ENCODE measurements at regions not wholly inside any gene's neighbourhood (a gene's known extent, or its start where the extent isn't known, plus 50 kb on each side); places are given as distances from the start of the nearest gene placed in this dataset.

DNA sequence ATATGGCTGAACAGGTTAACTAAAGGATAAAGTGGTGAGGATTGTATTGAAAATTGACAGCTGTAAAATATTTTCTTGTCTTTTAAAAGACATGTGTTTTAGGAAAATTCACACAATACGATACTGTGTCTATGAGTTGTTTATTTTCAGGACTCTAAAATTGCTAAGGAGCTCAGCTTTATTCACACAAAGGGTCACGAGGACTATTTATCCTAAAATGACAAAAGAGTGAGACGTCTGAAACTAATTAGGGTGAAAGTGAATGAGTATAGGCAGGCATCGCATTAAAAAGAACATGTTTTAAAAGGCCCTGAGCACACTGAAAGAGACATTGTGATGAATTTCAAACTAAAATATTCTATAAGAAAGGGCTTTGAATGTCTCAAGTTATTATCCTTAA, 304.7 kb downstream of the SH2D1A start:
- H3K27ac ChIP-seq (ENCODE audit: low read depth in 1 of 2, low read length in 2 of 2) = no peak overlapping the region
- H3K4me1 ChIP-seq (ENCODE audit: control insufficient read depth in 4 of 4, insufficient read depth in 4 of 4, low read length in 3 of 4) = no peaks in the 10 kb centered on the region
- whole genome bisulfite sequencing = 82% methylated on average over 4 of the region's 4 CpGs
- no peak for TF ChIP-seq HNF4A (conservative IDR thresholded peaks at IDR 0.05)
- H3K27me3 ChIP-seq (ENCODE audit: control insufficient read depth in 4 of 4, insufficient read depth in 4 of 4, low read length in 3 of 4) = no peaks in the 10 kb centered on the region
- DNase-seq (ENCODE audit: low spot score) = no peak
- no peak overlapping the region for H3K4me3 ChIP-seq (ENCODE audit: low read depth in 1 of 3, low read length in 3 of 3)
- peaks cover 0 to 2% (median 0%) of the 10 kb centered on the region in 4 donors for H3K36me3 ChIP-seq (ENCODE audit: control insufficient read depth in 4 of 4, insufficient read depth in 3 of 4, low read depth in 1 of 4, low read length in 3 of 4)
- no peaks in the 10 kb centered on the region for H3K9me3 ChIP-seq (ENCODE audit: control insufficient read depth in 4 of 4, low read length in 3 of 4)
- H3K9ac ChIP-seq (ENCODE audit: low read depth in 1 of 2, low read length in 2 of 2) = no peak overlapping the region

- no peak overlapping the region for H3K9ac ChIP-seq (ENCODE audit: low read depth in 1 of 2, low read length in 2 of 2)
- 61% methylated on average over 7 of the region's 7 CpGs for WGBS
- H3K27ac ChIP-seq (ENCODE audit: low read depth in 1 of 2, low read length in 2 of 2) = no peak overlapping the region
- no peak for DNase-seq (ENCODE audit: low spot score)
- TF ChIP-seq, protein P1, sequence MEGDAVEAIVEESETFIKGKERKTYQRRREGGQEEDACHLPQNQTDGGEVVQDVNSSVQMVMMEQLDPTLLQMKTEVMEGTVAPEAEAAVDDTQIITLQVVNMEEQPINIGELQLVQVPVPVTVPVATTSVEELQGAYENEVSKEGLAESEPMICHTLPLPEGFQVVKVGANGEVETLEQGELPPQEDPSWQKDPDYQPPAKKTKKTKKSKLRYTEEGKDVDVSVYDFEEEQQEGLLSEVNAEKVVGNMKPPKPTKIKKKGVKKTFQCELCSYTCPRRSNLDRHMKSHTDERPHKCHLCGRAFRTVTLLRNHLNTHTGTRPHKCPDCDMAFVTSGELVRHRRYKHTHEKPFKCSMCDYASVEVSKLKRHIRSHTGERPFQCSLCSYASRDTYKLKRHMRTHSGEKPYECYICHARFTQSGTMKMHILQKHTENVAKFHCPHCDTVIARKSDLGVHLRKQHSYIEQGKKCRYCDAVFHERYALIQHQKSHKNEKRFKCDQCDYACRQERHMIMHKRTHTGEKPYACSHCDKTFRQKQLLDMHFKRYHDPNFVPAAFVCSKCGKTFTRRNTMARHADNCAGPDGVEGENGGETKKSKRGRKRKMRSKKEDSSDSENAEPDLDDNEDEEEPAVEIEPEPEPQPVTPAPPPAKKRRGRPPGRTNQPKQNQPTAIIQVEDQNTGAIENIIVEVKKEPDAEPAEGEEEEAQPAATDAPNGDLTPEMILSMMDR (IDR thresholded peaks at IDR 0.05; ENCODE audit: low read depth, low read length, missing input control) = no peak
- TF ChIP-seq, protein P2, sequence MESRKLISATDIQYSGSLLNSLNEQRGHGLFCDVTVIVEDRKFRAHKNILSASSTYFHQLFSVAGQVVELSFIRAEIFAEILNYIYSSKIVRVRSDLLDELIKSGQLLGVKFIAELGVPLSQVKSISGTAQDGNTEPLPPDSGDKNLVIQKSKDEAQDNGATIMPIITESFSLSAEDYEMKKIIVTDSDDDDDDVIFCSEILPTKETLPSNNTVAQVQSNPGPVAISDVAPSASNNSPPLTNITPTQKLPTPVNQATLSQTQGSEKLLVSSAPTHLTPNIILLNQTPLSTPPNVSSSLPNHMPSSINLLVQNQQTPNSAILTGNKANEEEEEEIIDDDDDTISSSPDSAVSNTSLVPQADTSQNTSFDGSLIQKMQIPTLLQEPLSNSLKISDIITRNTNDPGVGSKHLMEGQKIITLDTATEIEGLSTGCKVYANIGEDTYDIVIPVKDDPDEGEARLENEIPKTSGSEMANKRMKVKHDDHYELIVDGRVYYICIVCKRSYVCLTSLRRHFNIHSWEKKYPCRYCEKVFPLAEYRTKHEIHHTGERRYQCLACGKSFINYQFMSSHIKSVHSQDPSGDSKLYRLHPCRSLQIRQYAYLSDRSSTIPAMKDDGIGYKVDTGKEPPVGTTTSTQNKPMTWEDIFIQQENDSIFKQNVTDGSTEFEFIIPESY (IDR thresholded peaks at IDR 0.05) = no peak
- TF ChIP-seq NR2F2 (IDR thresholded peaks at IDR 0.05) = no peak
- no peak for TF ChIP-seq SP1 (IDR thresholded peaks at IDR 0.05)
- H3K36me3 ChIP-seq (ENCODE audit: control insufficient read depth in 4 of 4, insufficient read depth in 3 of 4, low read depth in 1 of 4, low read length in 3 of 4) = no peaks in the 10 kb centered on the region
- H3K4me1 ChIP-seq (ENCODE audit: control insufficient read depth in 4 of 4, insufficient read depth in 4 of 4, low read length in 3 of 4) = no peaks in the 10 kb centered on the region
- no peaks in the 10 kb centered on the region for H3K9me3 ChIP-seq (ENCODE audit: control insufficient read depth in 4 of 4, low read length in 3 of 4)
- H3K4me3 ChIP-seq (ENCODE audit: low read depth in 1 of 3, low read length in 3 of 3) = no peak overlapping the region
- no peaks in the 10 kb centered on the region for H3K27me3 ChIP-seq (ENCODE audit: control insufficient read depth in 4 of 4, insufficient read depth in 4 of 4, low read length in 3 of 4)
Observed at GRCh38 chrX:124665621-124666400, 319.4 kb downstream of the SH2D1A start.

- no peak for TF ChIP-seq HNF4G (IDR thresholded peaks at IDR 0.05)
- Histone ChIP-seq H3K9me3 (ENCODE audit: control insufficient read depth in 4 of 4, low read length in 3 of 4) (no peaks in the 10 kb centered on the region), H3K9ac (ENCODE audit: low read depth in 1 of 2, low read length in 2 of 2) (no peak overlapping the region), H3K4me3 (ENCODE audit: low read depth in 1 of 3, low read length in 3 of 3) (no peak overlapping the region), H3K36me3 (ENCODE audit: control insufficient read depth in 4 of 4, insufficient read depth in 3 of 4, low read depth in 1 of 4, low read length in 3 of 4) (no peaks in the 10 kb centered on the region), H3K27me3 (ENCODE audit: control insufficient read depth in 4 of 4, insufficient read depth in 4 of 4, low read length in 3 of 4) (no peaks in the 10 kb centered on the region), H3K4me1 (ENCODE audit: control insufficient read depth in 4 of 4, insufficient read depth in 4 of 4, low read length in 3 of 4) (no peaks in the 10 kb centered on the region), H3K27ac (ENCODE audit: low read depth in 1 of 2, low read length in 2 of 2) (no peak overlapping the region)
- WGBS = 82% methylated on average over 3 of the region's 3 CpGs
- DNase-seq (ENCODE audit: low spot score) = no peak
Observed at GRCh38 chrX:124679199-124679598, 332.8 kb downstream of the SH2D1A start.

DNA sequence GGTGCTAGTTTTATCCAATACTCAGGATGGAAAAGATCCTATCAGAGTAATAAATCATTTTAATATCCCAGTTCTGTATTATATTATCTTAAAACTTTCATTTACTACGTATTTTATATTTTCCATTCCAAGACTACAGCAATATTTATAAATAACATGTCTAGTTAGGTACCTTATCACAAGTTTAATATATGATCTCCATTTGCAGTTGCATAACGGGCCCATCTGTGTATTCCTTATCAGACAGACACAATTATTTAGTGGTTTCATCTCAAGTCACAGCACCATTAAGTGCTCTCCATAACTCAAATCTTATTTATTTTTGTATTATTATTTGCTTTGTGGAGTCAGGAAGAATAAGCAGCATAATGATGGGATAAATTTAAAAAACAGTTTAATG, 333.9 kb downstream of the SH2D1A start:
- H3K4me3 ChIP-seq (ENCODE audit: low read depth in 1 of 3, low read length in 3 of 3) = no peak overlapping the region
- TF ChIP-seq FOXA1 (IDR thresholded peaks at IDR 0.05) (no peak), RAD21 (IDR thresholded peaks at IDR 0.05) (no peak), RXRA (IDR thresholded peaks at IDR 0.05) (no peak), FOXA2 (IDR thresholded peaks at IDR 0.05) (no peak), YY1 (IDR thresholded peaks at IDR 0.05) (no peak), HNF4G (IDR thresholded peaks at IDR 0.05) (no peak), ATF3 (IDR thresholded peaks at IDR 0.05) (no peak), EGR1 (IDR thresholded peaks at IDR 0.05; ENCODE audit: low read depth in 2 of 2) (no peak), SP1 (IDR thresholded peaks at IDR 0.05) (no peak), HNF4A (conservative IDR thresholded peaks at IDR 0.05) (no peak)
- TF ChIP-seq, protein P3, sequence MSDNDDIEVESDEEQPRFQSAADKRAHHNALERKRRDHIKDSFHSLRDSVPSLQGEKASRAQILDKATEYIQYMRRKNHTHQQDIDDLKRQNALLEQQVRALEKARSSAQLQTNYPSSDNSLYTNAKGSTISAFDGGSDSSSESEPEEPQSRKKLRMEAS (IDR thresholded peaks at IDR 0.05) = no peak
- WGBS = 81% methylated on average over 2 of the region's 2 CpGs
- H3K27ac ChIP-seq (ENCODE audit: low read depth in 1 of 2, low read length in 2 of 2) = no peak overlapping the region
- no peaks in the 10 kb centered on the region for H3K9me3 ChIP-seq (ENCODE audit: control insufficient read depth in 4 of 4, low read length in 3 of 4)
- H3K4me1 ChIP-seq (ENCODE audit: control insufficient read depth in 4 of 4, insufficient read depth in 4 of 4, low read length in 3 of 4) = no peaks in the 10 kb centered on the region
- no peak overlapping the region for H3K9ac ChIP-seq (ENCODE audit: low read depth in 1 of 2, low read length in 2 of 2)
- H3K36me3 ChIP-seq (ENCODE audit: control insufficient read depth in 4 of 4, insufficient read depth in 3 of 4, low read depth in 1 of 4, low read length in 3 of 4) = no peaks in the 10 kb centered on the region
- no peaks in the 10 kb centered on the region for H3K27me3 ChIP-seq (ENCODE audit: control insufficient read depth in 4 of 4, insufficient read depth in 4 of 4, low read length in 3 of 4)
- no peak for DNase-seq (ENCODE audit: low spot score)
